Stomach smooth muscle (tissue), 2 donors: ENCODE measurements at regions not wholly inside any gene's neighbourhood (a gene's known extent, or its start where the extent isn't known, plus 50 kb on each side); places are given as distances from the start of the nearest gene placed in this dataset.

Experiments used
- H3K27ac ChIP-seq: one replicate; pipeline ENCODE4 v1.7.0; 2013; ENCODE audit warnings: mild to moderate bottlenecking, low read length, inconsistent platforms
- H3K27me3 ChIP-seq, 2 donors: one replicate each; pipeline ENCODE4 v1.7.0; 2013; ENCODE audit warnings: low read length in 2 of 2; ENCODE audit not compliant: insufficient read depth in 2 of 2, control insufficient read depth in 1 of 2
- H3K36me3 ChIP-seq, 2 donors: one replicate each; pipeline ENCODE4 v1.7.0; 2013; ENCODE audit warnings: low read length in 2 of 2; ENCODE audit not compliant: control insufficient read depth in 2 of 2, insufficient read depth in 2 of 2
- H3K4me1 ChIP-seq: one replicate; pipeline ENCODE4 v1.7.0; 2013; ENCODE audit warnings: low read length; ENCODE audit not compliant: control insufficient read depth, insufficient read depth
- H3K4me3 ChIP-seq, 2 donors: one replicate each; pipeline ENCODE4 v1.7.0; 2013; ENCODE audit warnings: low read length in 2 of 2
- H3K9ac ChIP-seq, 2 donors: one replicate each; pipeline ENCODE4 v1.7.0; 2013; ENCODE audit warnings: low read length in 2 of 2, mild to moderate bottlenecking in 1 of 2
- H3K9me3 ChIP-seq, 2 donors: one replicate each; pipeline ENCODE4 v1.7.0; 2013; ENCODE audit warnings: low read length in 2 of 2; ENCODE audit not compliant: control insufficient read depth in 2 of 2
- donor health status: healthy.
- donor health status: Pancreatic carcinoma.

- Histone ChIP-seq H3K9ac (no peak overlapping the region), H3K9me3 (no peaks in the 10 kb centered on the region), H3K27ac (no peak overlapping the region), H3K4me3 (no peak overlapping the region), H3K36me3 (no peaks in the 10 kb centered on the region), H3K4me1 (peaks cover 4% of the 10 kb centered on the region), H3K27me3 (peaks cover 0 to 2% of the 10 kb centered on the region in 2 donors)
These were observed 85.0 kb downstream of the NUF2 start for GRCh38 chr1:163406772-163407171.

- no peak overlapping the region for H3K27ac ChIP-seq
- H3K36me3 ChIP-seq, result no peaks in the 10 kb centered on the region
- H3K27me3 ChIP-seq, result peaks cover 0 to 2% of the 10 kb centered on the region in 2 donors
- H3K4me1 ChIP-seq, result peaks cover 4% of the 10 kb centered on the region
- no peak overlapping the region for H3K4me3 ChIP-seq
- H3K9ac ChIP-seq, result no peak overlapping the region
- H3K9me3 ChIP-seq, result no peaks in the 10 kb centered on the region
These were observed 86.5 kb downstream of the NUF2 start for GRCh38 chr1:163408262-163408661.

GRCh38 chr1:163410073-163410999 lies 88.6 kb downstream of the NUF2 start:
- Histone ChIP-seq H3K4me3 (peak overlapping the region in 1 of 2 donors; percentile 29), H3K36me3 (no peaks in the 10 kb centered on the region), H3K9me3 (no peaks in the 10 kb centered on the region), H3K9ac (no peak overlapping the region), H3K27ac (no peak overlapping the region), H3K4me1 (peaks cover 4% of the 10 kb centered on the region), H3K27me3 (peaks cover 0 to 2% of the 10 kb centered on the region in 2 donors)

- no peaks in the 10 kb centered on the region for H3K36me3 ChIP-seq
- H3K9me3 ChIP-seq, result no peaks in the 10 kb centered on the region
- H3K9ac ChIP-seq, result no peak overlapping the region
- H3K4me1 ChIP-seq, result no peaks in the 10 kb centered on the region
- H3K4me3 ChIP-seq, result no peak overlapping the region
- no peak overlapping the region for H3K27ac ChIP-seq
- peaks cover 0 to 2% of the 10 kb centered on the region in 2 donors for H3K27me3 ChIP-seq
These were observed 90.5 kb downstream of the NUF2 start for GRCh38 chr1:163412221-163412620.

GRCh38 chr1:163414778-163415177 lies 93.0 kb downstream of the NUF2 start:
- Histone ChIP-seq H3K9me3 (no peaks in the 10 kb centered on the region), H3K4me3 (no peak overlapping the region), H3K27me3 (no peaks in the 10 kb centered on the region), H3K4me1 (no peaks in the 10 kb centered on the region), H3K27ac (no peak overlapping the region), H3K9ac (no peak overlapping the region), H3K36me3 (no peaks in the 10 kb centered on the region)

- no peak overlapping the region for H3K4me3 ChIP-seq
- no peak overlapping the region for H3K27ac ChIP-seq
- H3K27me3 ChIP-seq, result no peaks in the 10 kb centered on the region
- H3K9ac ChIP-seq, result no peak overlapping the region
- no peaks in the 10 kb centered on the region for H3K9me3 ChIP-seq
- no peaks in the 10 kb centered on the region for H3K4me1 ChIP-seq
- H3K36me3 ChIP-seq, result no peaks in the 10 kb centered on the region
These were observed 99.9 kb downstream of the NUF2 start for GRCh38 chr1:163421701-163422100.

GRCh38 chr1:163422738-163423404 lies 101.1 kb downstream of the NUF2 start:
- H3K4me3 ChIP-seq, result no peak overlapping the region
- no peaks in the 10 kb centered on the region for H3K4me1 ChIP-seq
- H3K27me3 ChIP-seq, result no peaks in the 10 kb centered on the region
- H3K36me3 ChIP-seq, result no peaks in the 10 kb centered on the region
- H3K27ac ChIP-seq, result no peak overlapping the region
- H3K9me3 ChIP-seq, result no peaks in the 10 kb centered on the region
- no peak overlapping the region for H3K9ac ChIP-seq

GRCh38 chr1:163426505-163427251 lies 104.9 kb downstream of the NUF2 start:
- Histone ChIP-seq H3K27me3 (no peaks in the 10 kb centered on the region), H3K4me1 (no peaks in the 10 kb centered on the region), H3K27ac (no peak overlapping the region), H3K36me3 (no peaks in the 10 kb centered on the region), H3K9ac (no peak overlapping the region), H3K9me3 (no peaks in the 10 kb centered on the region), H3K4me3 (no peak overlapping the region)

GRCh38 chr1:163427279-163427678 lies 105.5 kb downstream of the NUF2 start:
- no peak overlapping the region for H3K27ac ChIP-seq
- H3K4me3 ChIP-seq, result no peak overlapping the region
- H3K9me3 ChIP-seq, result no peaks in the 10 kb centered on the region
- no peak overlapping the region for H3K9ac ChIP-seq
- H3K36me3 ChIP-seq, result no peaks in the 10 kb centered on the region
- H3K4me1 ChIP-seq, result no peaks in the 10 kb centered on the region
- no peaks in the 10 kb centered on the region for H3K27me3 ChIP-seq

- Histone ChIP-seq H3K9ac (no peak overlapping the region), H3K27me3 (peaks cover 0 to 6% of the 10 kb centered on the region in 2 donors), H3K4me3 (no peak overlapping the region), H3K36me3 (no peaks in the 10 kb centered on the region), H3K4me1 (peaks cover 3% of the 10 kb centered on the region), H3K27ac (no peak overlapping the region), H3K9me3 (no peaks in the 10 kb centered on the region)
These were observed 114.5 kb downstream of the NUF2 start for GRCh38 chr1:163436140-163436812.
